ENCODE measurements at regions not wholly inside any gene's neighbourhood (a gene's known extent, or its start where the extent isn't known, plus 50 kb on each side); places are given as distances from the start of the nearest gene placed in this dataset.

DNA sequence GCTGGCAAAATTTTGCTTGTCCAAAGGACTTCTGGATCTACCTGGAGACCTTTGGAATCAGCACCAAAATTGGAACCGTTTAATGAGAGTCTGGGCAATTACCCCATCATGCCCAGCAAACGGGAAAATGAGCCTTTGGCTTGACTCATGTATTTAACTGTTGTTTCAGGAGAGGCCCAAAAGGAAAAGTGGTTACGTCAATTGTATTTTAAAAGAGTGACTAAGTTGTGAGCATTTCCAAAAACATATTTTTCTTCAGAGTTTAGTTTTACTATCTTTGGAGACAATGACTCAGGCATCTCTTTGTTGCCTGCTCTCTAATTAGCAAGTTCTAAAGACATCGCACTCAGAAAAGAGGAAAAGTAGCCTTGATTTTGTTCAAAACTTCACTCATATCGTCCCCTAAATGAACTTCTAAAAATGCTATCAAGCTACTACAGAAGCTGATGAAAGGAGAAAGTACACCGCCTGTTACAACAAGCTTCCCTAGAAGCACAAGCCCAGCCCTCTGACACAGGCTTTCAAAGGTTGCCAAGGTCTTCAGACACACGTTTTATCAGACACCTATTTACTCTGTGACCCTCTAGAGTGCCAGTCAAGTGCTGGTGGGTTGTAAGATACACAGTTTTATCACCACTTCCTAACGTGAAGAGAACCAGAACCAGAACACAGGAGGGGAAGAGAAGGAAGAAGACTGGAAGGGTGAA is 146.2 kb downstream of the TBX18 start:
- TF ChIP-seq TAF1 (IDR thresholded peaks at IDR 0.05; ENCODE audit: low read depth) (no peak), RAD21 (IDR thresholded peaks at IDR 0.05; ENCODE audit: low read depth) (no peak), TCF12 (IDR thresholded peaks at IDR 0.05; ENCODE audit: low read depth) (no peak), CREB1 (IDR thresholded peaks at IDR 0.05; ENCODE audit: low read depth) (no peak), ZBTB7A (IDR thresholded peaks at IDR 0.05; ENCODE audit: low read depth) (no peak), EGR1 (IDR thresholded peaks at IDR 0.05) (no peak), EP300 (IDR thresholded peaks at IDR 0.05; ENCODE audit: borderline replicate concordance) (no peak), MAX (IDR thresholded peaks at IDR 0.05) (no peak), CEBPB (IDR thresholded peaks at IDR 0.05) (no peak), FOXM1 (IDR thresholded peaks at IDR 0.05; ENCODE audit: borderline replicate concordance, low read depth) (no peak)
- TF ChIP-seq, protein P1, sequence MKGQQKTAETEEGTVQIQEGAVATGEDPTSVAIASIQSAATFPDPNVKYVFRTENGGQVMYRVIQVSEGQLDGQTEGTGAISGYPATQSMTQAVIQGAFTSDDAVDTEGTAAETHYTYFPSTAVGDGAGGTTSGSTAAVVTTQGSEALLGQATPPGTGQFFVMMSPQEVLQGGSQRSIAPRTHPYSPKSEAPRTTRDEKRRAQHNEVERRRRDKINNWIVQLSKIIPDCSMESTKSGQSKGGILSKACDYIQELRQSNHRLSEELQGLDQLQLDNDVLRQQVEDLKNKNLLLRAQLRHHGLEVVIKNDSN (IDR thresholded peaks at IDR 0.05) = no peak

GRCh38 chr6:84615987-84616386 is 148.4 kb downstream of the TBX18 start:
- TF ChIP-seq TAF1 (IDR thresholded peaks at IDR 0.05; ENCODE audit: low read depth) (no peak), TCF12 (IDR thresholded peaks at IDR 0.05; ENCODE audit: low read depth) (no peak), CEBPB (IDR thresholded peaks at IDR 0.05) (no peak)

DNA sequence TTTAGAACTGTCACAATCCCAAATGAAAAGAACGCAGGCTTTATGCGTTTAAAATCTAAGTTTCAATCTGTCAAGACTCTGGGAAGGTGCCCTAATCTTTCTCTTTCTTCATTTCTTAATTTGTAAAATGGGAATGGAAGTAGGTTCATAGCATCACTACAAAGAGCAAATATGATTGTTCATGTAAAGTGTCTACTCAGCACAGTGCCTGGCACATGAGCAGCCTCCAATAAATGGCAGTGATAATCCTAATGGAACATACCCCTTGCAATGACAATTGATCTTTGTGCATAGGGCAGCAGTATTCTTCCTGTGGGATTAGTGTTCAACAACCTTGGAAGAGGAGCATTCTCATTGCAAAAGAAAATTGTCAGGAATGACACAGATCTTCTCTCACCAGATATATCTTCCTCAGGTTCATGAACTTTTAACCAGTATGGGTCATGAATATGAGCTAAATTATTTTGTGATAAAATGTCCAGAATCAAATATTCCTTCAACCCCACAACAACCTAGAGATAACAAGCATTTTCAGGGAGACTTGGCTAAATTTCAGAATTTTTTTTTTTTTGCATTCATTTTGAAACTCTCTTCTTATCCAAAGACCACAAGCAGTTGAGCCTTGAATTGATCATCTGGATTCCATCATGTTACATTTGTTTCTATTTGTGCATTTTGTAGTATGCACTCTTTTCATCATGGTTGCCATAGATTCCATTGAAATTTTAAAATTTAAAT is 149.1 kb downstream of the TBX18 start:
- TF ChIP-seq CREB1 (IDR thresholded peaks at IDR 0.05; ENCODE audit: low read depth) (no peak), EP300 (IDR thresholded peaks at IDR 0.05; ENCODE audit: borderline replicate concordance) (no peak), REST (IDR thresholded peaks at IDR 0.05; ENCODE audit: low read depth) (no peak), TAF1 (IDR thresholded peaks at IDR 0.05; ENCODE audit: low read depth) (no peak), RAD21 (IDR thresholded peaks at IDR 0.05; ENCODE audit: low read depth) (no peak), FOXM1 (IDR thresholded peaks at IDR 0.05; ENCODE audit: borderline replicate concordance, low read depth) (no peak), MAX (IDR thresholded peaks at IDR 0.05) (no peak), EGR1 (IDR thresholded peaks at IDR 0.05) (no peak), YY1 (IDR thresholded peaks at IDR 0.05; ENCODE audit: low read depth) (no peak), ZBTB7A (IDR thresholded peaks at IDR 0.05; ENCODE audit: low read depth) (no peak), CEBPB (IDR thresholded peaks at IDR 0.05) (no peak), NFIC (IDR thresholded peaks at IDR 0.05) (no peak), TCF12 (IDR thresholded peaks at IDR 0.05; ENCODE audit: low read depth) (no peak)
- TF ChIP-seq, protein P1 (IDR thresholded peaks at IDR 0.05) = no peak

DNA sequence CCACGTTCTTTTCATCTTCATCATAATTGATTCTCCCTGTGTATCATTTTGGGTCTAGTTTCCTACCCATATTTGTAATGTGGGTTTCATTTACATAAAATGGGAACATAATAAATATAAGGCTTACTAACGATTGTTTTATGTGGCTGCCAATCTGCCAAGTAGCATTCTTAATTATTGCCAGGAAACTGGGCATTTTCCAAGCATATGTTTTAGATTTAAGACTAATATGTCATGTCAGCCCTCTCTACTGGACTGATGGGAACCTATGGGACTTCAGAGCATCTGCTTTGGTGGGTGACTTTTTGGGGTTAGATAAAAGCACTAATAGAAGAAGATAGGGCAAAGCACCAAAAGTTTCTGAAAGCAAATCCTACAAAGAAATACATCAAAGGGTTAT is 157.5 kb downstream of the TBX18 start:
- no peak for TF ChIP-seq RAD21 (IDR thresholded peaks at IDR 0.05; ENCODE audit: low read depth)
- TF ChIP-seq CREB1 (IDR thresholded peaks at IDR 0.05; ENCODE audit: low read depth) = no peak
- TF ChIP-seq TAF1 (IDR thresholded peaks at IDR 0.05; ENCODE audit: low read depth) = no peak
- TF ChIP-seq YY1 (IDR thresholded peaks at IDR 0.05; ENCODE audit: low read depth) = no peak
- TF ChIP-seq REST (IDR thresholded peaks at IDR 0.05; ENCODE audit: low read depth) = no peak
- TF ChIP-seq MAX (IDR thresholded peaks at IDR 0.05) = no peak
- no peak for TF ChIP-seq TEAD4 (IDR thresholded peaks at IDR 0.05)
- TF ChIP-seq, protein P1 (IDR thresholded peaks at IDR 0.05) = no peak
- no peak for TF ChIP-seq ZBTB7A (IDR thresholded peaks at IDR 0.05; ENCODE audit: low read depth)
- TF ChIP-seq EGR1 (IDR thresholded peaks at IDR 0.05) = no peak
- TF ChIP-seq NFIC (IDR thresholded peaks at IDR 0.05) = no peak
- no peak for TF ChIP-seq FOXM1 (IDR thresholded peaks at IDR 0.05; ENCODE audit: borderline replicate concordance, low read depth)
- TF ChIP-seq CEBPB (IDR thresholded peaks at IDR 0.05) = no peak
- TF ChIP-seq EP300 (IDR thresholded peaks at IDR 0.05; ENCODE audit: borderline replicate concordance) = no peak
- no peak for TF ChIP-seq TCF12 (IDR thresholded peaks at IDR 0.05; ENCODE audit: low read depth)

GRCh38 chr6:84605298-84605697 is 159.1 kb downstream of the TBX18 start:
- TF ChIP-seq EGR1 (IDR thresholded peaks at IDR 0.05) (no peak), TEAD4 (IDR thresholded peaks at IDR 0.05) (no peak), MAX (IDR thresholded peaks at IDR 0.05) (no peak), TAF1 (IDR thresholded peaks at IDR 0.05; ENCODE audit: low read depth) (no peak), YY1 (IDR thresholded peaks at IDR 0.05; ENCODE audit: low read depth) (no peak), RAD21 (IDR thresholded peaks at IDR 0.05; ENCODE audit: low read depth) (no peak)
